HCT116 (cell line): ENCODE measurements at regions not wholly inside any gene's neighbourhood (a gene's known extent, or its start where the extent isn't known, plus 50 kb on each side); places are given as distances from the start of the nearest gene placed in this dataset.

Experiments
- CTCF ChIP-seq, 3 experiments: fragments of 200-600 bp in 1 of 3; sonication (generic) in 1 of 3; IDR thresholded peaks in 2 of 3; conservative IDR thresholded peaks in 1 of 3; 2 replicates each; pipeline ENCODE4 v1.5.1; 2012 to 2017; ENCODE audit warnings: low read depth in 2 of 3, low read length in 2 of 3, antibody characterized with exemption in 1 of 3, borderline replicate concordance in 1 of 3, control low read depth in 1 of 3, mild to moderate bottlenecking in 1 of 3, mixed read lengths in 1 of 3, mixed run types in 1 of 3, moderate library complexity in 1 of 3; ENCODE audit not compliant: insufficient read depth in 1 of 3
- EZH2phosphoT487 ChIP-seq: fragments of 200-600 bp; IDR thresholded peaks from 2 replicates; pipeline ENCODE4 v1.6.1; 2018; ENCODE audit warnings: antibody characterized with exemption, borderline replicate concordance
- POLR2A ChIP-seq: IDR thresholded peaks from 2 replicates; pipeline ENCODE4 v1.7.0; 2011; ENCODE audit warnings: borderline replicate concordance; ENCODE audit not compliant: insufficient read depth, insufficient read length; ENCODE audit errors: extremely low read depth
- SRF ChIP-seq: IDR thresholded peaks from 2 replicates; pipeline ENCODE4 v1.6.1; 2012; ENCODE audit warnings: low read depth
- TCF7L2 ChIP-seq: IDR thresholded peaks from 2 replicates; pipeline ENCODE4 v1.7.0; 2011; ENCODE audit warnings: borderline replicate concordance, inconsistent platforms; ENCODE audit not compliant: insufficient read depth, insufficient read length; ENCODE audit errors: extremely low read depth
- YY1 ChIP-seq: IDR thresholded peaks from 2 replicates; pipeline ENCODE4 v1.6.1; 2011; ENCODE audit warnings: low read length, low read depth, moderate library complexity, mild to moderate bottlenecking; ENCODE audit not compliant: insufficient replicate concordance; ENCODE audit errors: extremely low read depth
- ZBTB33 ChIP-seq: IDR thresholded peaks from 2 replicates; pipeline ENCODE4 v1.6.1; 2011; ENCODE audit warnings: mild to moderate bottlenecking, low read length, moderate library complexity; ENCODE audit not compliant: insufficient replicate concordance; ENCODE audit errors: extremely low read depth

GRCh38 chr13:86831084-86831483 is 840.1 kb upstream of the SLITRK5 start:
- no peak for TF ChIP-seq EZH2phosphoT487
- no peak for TF ChIP-seq ZBTB33
- TF ChIP-seq YY1: no peak
- TF ChIP-seq POLR2A: no peak
- no peak for TF ChIP-seq CTCF (IDR thresholded peaks at IDR 0.05 in 2 of 3, conservative IDR thresholded peaks at IDR 0.05 in 1 of 3; ENCODE audit: borderline replicate concordance in 1 of 3, insufficient read depth in 1 of 3, low read depth in 2 of 3, low read length in 2 of 3)
- no peak for TF ChIP-seq SRF
- no peak for TF ChIP-seq TCF7L2
